HG02852 (cell line): ENCODE measurements at regions not wholly inside any gene's neighbourhood (a gene's known extent, or its start where the extent isn't known, plus 50 kb on each side); places are given as distances from the start of the nearest gene placed in this dataset.
A peak's percentile ranks its signal among the peaks of the same experiment; 100 is the strongest.

Source experiments
- ATAC-seq: cut with Tn5 transposase; IDR thresholded peaks from one replicate; pipeline ENCODE4 v1.9.1; 2021; ENCODE audit warnings: mild to moderate bottlenecking, moderate library complexity; ENCODE audit not compliant: unreplicated experiment

DNA sequence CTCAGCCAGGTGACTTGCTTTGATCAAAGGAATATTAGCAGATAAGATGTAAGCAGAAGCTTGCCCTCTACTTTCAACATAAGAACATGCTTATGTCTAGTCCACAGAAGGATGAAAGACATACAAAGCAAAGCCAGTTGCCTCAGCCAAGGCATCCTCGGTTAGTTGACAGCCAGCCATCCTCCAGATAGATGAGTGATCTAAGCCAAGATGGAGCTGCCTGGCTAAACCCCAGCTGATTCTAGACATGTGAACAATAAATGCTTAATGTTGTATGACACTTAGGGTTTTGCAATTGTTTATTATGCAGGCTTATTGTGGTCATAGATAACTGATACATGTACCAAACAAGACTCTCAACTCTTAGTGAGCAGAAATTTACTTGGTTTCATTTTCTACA is 157.6 kb upstream of the TMTC2 start:
- no peak for ATAC-seq

DNA sequence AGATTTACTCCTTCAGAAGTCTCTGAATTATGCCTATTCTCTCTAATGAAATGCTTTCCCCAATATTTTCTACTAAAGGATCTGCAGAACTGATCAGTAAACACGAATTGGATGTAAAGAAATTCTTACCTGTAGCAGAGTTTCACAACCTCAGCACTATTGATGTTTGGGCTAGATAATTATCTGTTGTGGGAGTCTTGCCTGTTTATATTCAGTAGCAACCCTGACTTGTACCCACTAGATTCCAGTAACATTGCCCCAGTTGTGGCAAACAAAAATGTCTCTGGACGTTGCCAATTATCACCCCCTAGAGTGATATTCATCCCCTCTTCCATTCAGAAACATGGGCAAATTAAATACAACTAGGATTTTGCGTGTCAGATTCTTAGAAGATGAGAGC is 156.8 kb upstream of the TMTC2 start:
- ATAC-seq: no peak

GRCh38 chr12:82530394-82530793 is 156.3 kb upstream of the TMTC2 start:
- ATAC-seq: no peak

- ATAC-seq: no peak
Measured at GRCh38 chr12:82533341-82533740, 153.4 kb upstream of the TMTC2 start.

GRCh38 chr12:82537436-82537835 is 149.3 kb upstream of the TMTC2 start:
- ATAC-seq: no peak

GRCh38 chr12:82554529-82554928 is 132.2 kb upstream of the TMTC2 start:
- ATAC-seq: peak; percentile 79

- ATAC-seq: no peak
Measured at GRCh38 chr12:82555699-82556098, 131.0 kb upstream of the TMTC2 start.

- ATAC-seq: no peak
Measured at GRCh38 chr12:82565966-82566365, 120.7 kb upstream of the TMTC2 start.

DNA sequence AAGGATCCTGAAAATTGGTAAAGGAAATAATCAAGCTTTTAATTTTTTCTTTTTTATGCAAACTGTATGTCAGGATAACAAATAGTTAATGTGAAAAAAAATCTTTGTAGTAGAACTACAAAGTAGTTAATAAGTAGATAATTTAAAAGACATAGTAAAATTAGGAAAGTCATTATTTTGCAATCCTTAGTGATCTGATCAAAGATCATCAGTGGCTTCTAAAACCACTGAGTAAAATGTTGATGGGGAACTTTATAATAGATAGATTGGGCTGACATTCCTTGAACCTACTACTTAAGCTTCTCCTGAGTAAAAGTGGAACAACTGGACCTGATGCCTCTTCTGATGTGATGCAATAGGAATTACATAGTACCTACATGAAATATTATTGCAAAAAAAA is 119.0 kb upstream of the TMTC2 start:
- no peak for ATAC-seq

DNA sequence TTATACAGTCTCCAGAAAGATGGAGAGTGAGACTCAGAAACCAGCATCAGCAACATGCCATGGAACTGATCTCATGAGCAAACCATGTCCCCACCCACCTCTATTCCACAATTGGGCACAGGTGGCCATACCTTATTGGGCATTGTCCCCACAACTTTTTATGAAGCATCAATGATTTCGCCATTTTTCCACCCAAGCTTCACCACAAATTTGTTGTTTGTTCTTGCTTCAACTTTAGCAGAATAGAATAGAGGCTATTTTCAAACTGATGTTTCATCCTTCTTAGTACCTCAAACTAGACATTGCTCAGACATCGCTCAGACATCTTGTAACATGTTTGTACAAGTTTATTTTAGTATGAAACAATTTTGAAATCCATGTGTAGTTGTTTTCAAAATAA is 112.5 kb upstream of the TMTC2 start:
- no peak for ATAC-seq

GRCh38 chr12:82578725-82579124 is 108.0 kb upstream of the TMTC2 start:
- ATAC-seq: no peak

DNA sequence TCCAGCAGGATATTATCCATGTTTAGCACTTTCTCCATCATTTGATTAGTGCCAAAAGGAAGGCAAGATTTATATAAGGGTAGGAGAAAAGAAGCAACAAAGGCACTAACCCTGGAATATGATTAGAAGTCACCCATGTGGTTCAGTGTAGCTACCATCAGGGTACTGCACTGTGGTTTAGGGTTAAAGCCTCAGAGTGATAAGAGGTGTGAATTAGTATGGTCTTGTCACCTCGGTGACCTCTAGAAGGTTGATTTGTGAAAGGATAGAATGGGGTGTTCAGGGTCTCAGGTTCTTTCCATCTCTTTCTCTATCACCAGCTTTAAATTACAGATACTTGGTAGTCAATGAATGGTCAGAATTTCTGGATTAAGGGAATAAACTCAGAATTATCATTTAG is 103.0 kb upstream of the TMTC2 start:
- no peak for ATAC-seq

DNA sequence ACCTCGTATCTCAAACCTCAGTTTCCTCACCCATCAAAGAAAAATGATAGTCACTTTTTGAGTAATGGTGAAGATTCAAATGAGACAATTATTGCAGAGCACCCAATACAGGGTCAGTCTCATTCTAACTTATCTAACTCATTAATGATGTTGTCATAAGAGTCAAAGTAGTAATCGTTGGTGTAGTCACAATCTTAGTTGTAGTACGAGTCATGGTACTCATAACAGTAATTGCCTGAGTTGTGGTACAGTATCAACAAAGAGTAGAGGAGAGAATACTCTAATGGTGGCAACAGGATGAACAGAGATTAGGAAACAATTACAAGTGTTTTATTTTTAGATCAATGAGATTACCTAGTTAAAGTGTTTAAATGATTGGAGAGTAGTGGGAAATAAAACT is 93.6 kb upstream of the TMTC2 start:
- ATAC-seq: peak; percentile 65

DNA sequence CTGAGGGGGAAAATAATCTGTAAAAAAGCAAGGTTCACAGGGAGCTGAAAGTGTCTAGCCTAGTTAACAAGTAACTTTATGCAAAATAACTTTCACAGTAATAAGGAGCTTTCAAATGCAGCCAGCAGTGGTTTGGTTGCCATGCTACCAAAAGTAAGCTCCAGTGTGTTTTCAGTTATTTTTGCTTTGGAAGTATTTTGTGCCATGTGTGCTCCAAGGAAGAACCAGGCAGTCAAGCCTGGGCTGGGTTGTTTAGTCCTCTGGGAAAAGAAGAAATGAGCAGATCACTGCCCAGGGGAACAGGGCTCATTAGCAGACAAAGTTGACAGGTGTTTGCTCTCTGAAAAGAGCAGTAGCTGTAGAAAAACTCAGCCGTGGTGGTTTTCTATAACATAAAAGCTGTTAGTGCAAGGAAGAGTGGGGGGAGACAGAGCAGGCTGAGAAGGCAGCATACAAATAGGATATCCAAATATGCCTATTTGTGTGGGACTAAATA is 92.8 kb upstream of the TMTC2 start:
- ATAC-seq: peak; percentile 87

DNA sequence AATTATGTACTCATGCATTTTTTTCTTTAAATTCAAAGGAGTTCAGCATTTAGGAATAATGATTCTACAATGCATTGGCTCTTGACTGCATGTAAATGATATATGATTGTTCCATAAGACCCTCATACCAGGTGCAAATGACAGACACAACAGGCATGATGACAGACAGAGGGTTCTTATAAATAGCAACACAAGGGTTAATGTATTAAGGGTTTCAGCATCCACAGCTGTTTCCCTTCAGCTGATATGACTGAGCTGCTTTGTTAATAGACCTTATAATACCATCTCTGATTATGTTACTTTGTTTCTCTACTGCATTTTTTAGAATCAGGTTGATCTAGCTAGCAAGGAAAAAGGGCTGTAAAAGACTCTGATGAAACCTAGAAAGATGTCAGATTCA is 90.8 kb upstream of the TMTC2 start:
- ATAC-seq: no peak

GRCh38 chr12:82596483-82596882 is 90.2 kb upstream of the TMTC2 start:
- no peak for ATAC-seq

DNA sequence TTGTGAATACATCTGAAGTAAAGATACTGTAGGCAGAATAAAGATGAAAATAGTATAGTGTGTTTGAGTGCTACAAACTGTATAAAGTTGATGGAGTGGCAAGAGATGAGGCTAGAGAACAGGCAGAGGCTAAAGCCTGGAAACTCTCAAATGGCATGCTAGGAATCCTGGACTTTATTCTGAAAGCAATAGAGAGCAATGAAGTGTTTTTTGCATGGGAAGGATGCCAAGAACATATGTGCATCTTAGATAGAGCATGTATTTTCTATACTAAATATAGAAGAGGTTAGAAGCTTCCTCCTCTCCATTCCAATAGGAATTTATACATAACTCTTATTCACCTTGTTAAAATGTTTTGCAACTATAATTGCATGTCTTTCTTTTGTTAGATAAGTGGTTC is 86.3 kb upstream of the TMTC2 start:
- ATAC-seq: no peak

DNA sequence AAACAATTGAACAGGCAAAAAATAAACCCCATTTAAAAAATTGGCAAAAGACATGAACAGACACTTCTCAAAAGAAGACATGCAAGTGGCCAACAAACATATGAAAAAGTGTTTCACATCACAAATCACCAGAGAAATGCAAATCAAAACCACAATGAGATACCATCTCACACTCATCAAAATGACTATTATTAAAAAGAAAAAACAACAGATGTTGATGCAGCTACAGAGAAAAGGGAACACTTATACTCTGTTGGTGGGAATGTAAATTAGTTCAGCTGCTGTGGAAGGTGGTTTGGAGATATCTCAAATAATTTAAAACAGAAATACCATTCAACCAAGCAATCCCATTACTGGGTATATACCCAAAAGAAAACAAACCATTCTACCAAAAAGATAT is 83.1 kb upstream of the TMTC2 start:
- ATAC-seq: peak; percentile 63

- peak; percentile 57 for ATAC-seq
Measured at GRCh38 chr12:82605115-82605514, 81.6 kb upstream of the TMTC2 start.

DNA sequence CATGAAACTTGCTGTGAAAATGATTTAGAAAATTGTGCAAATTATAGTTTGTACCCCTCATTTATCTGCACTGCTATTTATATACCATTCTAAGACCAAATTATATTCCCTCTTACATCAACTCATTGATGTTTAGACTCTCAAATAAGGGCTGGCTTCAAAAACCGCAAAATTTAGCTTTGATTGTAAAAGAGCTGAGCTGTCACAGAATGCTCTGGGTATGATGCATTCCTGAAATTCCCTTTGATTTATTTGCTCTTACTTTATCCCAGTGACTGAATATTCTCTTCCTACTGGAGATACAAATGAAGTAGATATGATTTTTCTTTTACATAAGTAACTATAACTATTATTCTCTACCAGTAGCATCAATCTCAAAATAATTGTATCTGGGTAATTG is 78.0 kb upstream of the TMTC2 start:
- no peak for ATAC-seq

GRCh38 chr12:82609234-82609914 is 77.3 kb upstream of the TMTC2 start:
- ATAC-seq: no peak

GRCh38 chr12:82619644-82620043 is 67.1 kb upstream of the TMTC2 start:
- ATAC-seq: no peak

DNA sequence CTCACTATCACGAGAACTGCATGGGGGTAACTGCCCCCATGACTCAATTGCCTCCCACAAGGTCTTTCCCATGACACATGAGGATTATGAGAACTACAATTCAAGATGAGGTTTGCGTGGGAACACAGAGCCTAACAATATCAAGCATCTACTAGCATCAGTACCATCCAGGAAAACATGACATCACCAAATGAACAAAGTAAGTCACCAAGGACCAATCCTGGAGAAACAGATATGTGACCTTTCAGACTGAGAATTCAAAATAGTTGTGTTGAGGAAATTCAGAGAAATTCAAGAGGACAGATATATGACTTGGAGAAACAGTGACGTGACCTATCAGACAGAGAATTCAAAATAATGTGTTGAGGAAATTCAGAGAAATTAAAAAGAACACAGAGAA is 65.8 kb upstream of the TMTC2 start:
- ATAC-seq: no peak
